Dermis microvascular lymphatic vessel endothelial cell (primary cell): ENCODE measurements at regions not wholly inside any gene's neighbourhood (a gene's known extent, or its start where the extent isn't known, plus 50 kb on each side); places are given as distances from the start of the nearest gene placed in this dataset.
A peak's percentile ranks its signal among the peaks of the same experiment; 100 is the strongest.

Experiments used
- DNase-seq, 2 donors: peaks; one replicate each; pipeline versions ENCODE4 v3.0.0 to v3.0.0-alpha.2; 2010; ENCODE audit warnings: low read depth in 2 of 2

GRCh38 chr10:77710759-77711682 lies 73.4 kb upstream of the KCNMA1 start:
- DNase-seq, result peak; percentile 5 to 62

GRCh38 chr10:77710081-77710551 lies 72.5 kb upstream of the KCNMA1 start:
- DNase-seq, result no peak

GRCh38 chr10:77707570-77707969 lies 70.0 kb upstream of the KCNMA1 start:
- no peak for DNase-seq

- DNase-seq, result peak in 1 of 2 donors; percentile 15
Observed at GRCh38 chr10:77702166-77702565, 64.6 kb upstream of the KCNMA1 start.

- DNase-seq, result no peak
Observed at GRCh38 chr10:77700086-77700485, 62.5 kb upstream of the KCNMA1 start.

- no peak for DNase-seq
Observed at GRCh38 chr10:77699080-77699645, 61.6 kb upstream of the KCNMA1 start.

- DNase-seq, result no peak
Observed at GRCh38 chr10:77698267-77698931, 60.8 kb upstream of the KCNMA1 start.

GRCh38 chr10:77696584-77696983 lies 59.0 kb upstream of the KCNMA1 start:
- DNase-seq, result no peak

GRCh38 chr10:77695186-77695585 lies 57.6 kb upstream of the KCNMA1 start:
- no peak for DNase-seq

GRCh38 chr10:77692782-77693181 lies 55.2 kb upstream of the KCNMA1 start:
- no peak for DNase-seq

GRCh38 chr10:77689339-77689738 lies 51.7 kb upstream of the KCNMA1 start:
- no peak for DNase-seq

GRCh38 chr10:77687621-77688020 lies 50.0 kb upstream of the KCNMA1 start:
- DNase-seq, result no peak
